NCI-H1694 treated with DMSO at 0.1 percent for 48 hours (cell line): ENCODE measurements at regions not wholly inside any gene's neighbourhood (a gene's known extent, or its start where the extent isn't known, plus 50 kb on each side); places are given as distances from the start of the nearest gene placed in this dataset.
"Not testable (repeated sequence)": the region's sequence is repeated elsewhere in the genome, so short reads cannot be mapped to it uniquely, and the experiment has no call there.

Source experiments
- DNase-seq: peaks from one replicate; lab custom pipeline; 2025; lab: John Stamatoyannopoulos, UW

DNA sequence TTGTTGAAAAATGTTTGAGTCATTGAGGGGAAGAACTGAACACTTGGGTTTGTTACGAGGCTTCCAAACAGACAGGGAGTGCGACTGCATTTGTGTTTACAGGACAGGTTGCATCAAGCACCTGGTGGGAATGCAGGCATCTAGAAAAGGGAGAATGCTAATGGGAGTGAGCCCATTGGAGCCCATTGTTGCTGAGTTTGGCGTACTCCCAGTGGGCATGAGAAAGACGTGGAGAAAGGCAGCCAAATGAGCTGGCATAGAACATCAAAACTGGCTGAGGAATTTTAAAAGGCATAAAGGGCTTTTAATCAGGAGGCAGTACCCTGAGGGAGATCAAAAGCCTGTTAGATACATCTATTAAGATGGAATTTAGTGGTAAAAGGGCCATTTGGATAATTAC lies 171.6 kb upstream of the NPSR1 start:
- DNase-seq = no peak

DNA sequence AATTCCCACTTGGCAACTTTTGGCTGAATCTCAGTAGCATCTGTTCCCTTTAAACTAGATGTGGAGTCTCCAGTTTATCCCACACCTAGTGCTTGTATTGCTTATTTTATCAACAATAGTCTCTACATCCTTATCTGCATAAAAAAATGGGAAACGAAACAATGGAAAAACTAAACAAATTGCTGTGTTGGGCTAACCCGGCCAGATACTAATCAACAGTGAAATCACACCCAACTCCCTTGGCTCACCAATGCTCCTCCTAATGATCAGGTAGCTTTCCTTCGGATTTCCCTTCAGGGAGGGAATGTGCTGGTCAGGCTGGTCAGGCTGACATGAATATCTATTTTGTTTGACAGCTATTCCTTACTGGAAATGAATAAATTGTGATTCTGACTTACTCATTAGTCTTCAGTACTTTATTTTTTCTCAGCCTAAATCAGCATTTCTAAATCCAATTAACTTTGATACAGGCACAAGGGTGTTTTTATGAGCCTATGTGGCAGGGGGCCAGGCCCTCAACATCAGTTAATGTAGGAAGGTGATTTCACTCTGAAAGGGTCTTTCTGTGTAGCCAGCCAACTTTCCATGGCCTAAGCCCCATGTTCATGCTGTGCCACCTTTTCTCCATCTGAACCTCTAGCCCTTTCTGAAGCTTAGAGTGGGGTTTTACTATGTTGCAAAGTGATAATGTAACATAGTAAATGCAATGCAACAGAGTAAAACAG lies 170.5 kb upstream of the NPSR1 start:
- no peak for DNase-seq

DNA sequence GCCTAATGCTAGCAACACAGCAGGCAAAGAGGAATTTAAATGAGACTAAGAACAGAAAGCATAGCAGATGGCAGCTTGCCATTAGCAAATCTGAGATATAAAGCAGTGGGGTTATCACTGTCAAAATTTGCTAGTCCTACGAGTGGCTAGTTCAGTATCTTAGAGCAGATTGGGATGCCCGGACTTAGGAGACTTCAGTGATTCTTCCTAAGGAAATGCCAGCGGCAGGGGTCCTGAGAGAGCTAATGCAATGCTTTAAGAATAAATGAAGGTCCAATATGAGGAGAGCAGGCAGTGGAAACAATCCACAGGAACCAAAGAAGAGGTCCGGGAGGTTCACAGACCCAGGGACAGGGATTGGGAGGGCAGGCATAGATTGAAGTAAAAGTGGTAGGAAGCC lies 169.3 kb upstream of the NPSR1 start:
- no peak for DNase-seq

DNA sequence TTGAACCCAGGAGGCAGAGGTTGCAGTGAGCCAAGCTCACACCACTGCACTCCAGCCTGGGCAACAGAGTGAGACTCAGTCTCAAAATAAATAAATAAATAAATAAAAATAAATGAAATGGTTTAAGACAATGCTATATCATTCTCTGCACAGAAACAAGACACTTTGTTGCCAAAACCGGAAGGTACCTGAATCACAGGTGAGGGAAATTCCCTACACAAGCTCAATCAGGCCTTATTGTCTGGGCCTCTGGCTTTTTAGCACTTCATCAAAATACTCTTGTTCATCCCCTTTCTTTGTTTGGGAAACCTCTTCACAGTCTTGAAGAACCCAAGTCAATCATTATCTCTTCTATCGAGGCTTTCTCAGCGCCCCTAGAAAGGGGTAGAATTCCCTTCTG lies 166.1 kb upstream of the NPSR1 start:
- no peak for DNase-seq

DNA sequence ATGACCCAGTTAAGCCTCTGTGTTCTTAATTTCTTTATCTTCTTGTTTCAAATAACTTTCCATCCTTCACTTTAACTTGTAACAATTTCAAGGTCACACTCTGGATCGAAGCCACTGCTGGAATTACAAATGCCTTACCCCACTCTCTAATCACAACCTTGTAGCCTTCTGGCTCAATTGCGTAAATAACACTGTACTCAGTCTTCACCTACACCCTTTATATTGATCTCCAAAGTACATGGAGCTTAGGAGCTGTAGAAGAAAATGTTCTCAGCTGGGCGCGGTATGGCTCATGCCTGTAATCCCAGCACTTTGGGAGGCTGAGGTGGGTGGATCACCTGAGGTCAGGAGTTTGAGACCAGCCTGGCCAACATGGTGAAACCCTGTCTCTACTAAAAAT lies 164.3 kb upstream of the NPSR1 start:
- DNase-seq = no peak

DNA sequence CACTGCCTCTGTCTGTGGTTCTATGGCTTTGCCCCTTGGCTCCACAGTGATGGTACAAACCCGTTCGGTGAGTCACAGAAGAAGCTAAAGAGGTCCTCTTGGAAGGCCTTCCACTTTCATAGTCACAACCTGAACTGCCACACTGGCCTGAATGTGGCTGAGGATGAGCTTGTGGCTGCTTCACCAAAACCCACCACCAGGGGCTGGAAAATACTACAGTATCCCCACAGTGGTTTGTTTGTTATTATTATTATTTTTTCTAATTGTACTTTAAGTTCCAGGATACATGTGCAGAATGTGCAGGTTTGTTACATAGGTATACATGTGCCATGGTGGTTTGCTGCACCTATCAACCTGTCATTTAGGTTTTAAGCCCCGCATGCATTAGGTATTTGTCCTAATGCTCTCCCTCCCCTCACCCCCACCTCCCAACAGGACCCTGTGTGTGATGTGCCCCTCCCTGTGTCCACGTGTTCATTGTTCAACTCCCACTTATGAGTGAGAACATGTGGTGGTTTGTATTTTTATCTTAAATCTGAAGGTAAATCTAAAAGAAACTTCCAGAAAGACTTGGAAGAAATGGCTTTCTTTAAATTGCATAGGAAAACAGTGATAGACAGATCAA lies 160.8 kb upstream of the NPSR1 start:
- no peak for DNase-seq

DNA sequence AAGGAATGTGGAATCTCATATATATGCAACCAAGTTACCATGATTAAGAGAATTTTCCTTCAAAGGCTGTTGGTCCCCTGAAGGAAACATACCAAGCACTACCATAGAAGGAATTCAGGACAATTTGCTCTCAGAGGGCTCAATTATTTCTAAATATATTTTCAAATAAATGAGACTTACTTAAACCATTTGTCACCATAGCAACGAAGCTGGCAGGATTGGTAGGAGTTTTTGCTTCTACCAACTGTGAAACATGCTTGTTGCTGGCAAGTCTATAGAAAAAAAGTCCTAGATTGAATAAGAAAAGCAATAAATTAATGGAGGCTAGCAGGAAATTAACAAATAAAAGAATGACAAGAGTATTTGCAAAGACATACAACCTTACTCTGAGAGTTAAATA lies 156.9 kb upstream of the NPSR1 start:
- no peak for DNase-seq

DNA sequence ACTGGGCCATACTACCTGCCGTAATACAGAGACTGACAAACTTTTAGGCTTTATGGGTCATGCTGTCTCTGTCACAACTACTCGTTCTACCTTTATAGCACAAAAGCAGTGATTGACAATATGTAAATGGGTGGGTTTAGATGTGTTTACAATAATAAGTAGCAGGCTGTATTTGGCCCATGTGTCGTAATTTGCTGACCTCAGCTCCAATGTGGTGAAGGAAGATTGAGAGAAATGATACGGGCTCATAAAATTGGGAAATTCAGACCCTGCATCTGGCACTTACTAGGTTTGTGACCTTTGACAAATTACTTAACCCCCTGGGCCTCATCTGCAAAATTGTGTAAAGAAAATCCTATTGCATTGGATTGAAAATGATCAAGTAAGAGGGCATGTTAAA lies 150.8 kb upstream of the NPSR1 start:
- DNase-seq = no peak

DNA sequence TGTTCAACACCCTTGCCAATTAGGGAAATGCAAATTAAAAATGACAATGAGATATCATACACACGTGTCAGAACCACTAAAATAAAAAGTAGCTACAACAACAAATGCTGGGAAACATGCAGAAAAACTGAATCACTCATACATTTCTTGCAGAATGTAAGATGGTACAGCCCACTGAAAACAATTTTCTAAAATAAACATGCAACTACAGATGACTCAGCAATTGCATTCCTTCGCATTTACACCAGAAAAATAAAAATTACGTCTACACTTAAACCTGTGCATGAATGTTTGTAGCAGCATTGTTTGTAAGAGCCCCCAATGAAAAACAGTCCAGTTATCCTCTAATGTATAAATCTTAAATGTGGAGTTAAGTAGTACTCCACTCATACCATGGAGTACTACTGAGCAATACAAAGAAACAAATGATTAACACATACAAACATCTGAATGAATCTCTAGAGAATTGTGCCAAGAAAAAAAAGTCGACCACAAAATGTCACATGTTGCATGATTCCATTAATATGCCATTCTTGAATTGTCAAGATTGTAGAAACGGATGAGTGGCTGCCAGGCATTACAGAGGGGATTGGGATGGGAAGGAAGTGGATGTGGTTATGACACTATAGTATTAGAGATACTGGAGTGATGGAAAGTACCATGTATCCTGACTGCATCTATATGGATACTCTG lies 134.6 kb upstream of the NPSR1 start:
- no peak for DNase-seq

DNA sequence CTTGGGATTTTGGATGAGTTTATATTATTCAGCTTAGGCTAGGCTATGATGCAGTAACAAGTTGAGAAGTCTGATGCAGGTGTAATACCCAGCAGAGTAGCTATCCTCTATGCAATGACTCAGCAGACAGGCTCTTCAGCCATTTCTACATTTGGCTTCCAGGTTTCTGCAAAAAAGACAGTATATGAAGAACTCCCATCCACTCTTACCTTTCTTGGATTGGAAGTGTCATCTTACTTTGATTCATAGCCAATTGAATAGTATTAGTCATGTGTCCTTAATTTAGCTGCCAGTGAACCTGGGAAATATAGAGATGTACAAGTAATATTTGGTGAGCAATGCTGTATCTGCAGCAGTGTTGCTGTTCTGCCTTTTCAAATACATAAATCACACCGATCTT lies 127.8 kb upstream of the NPSR1 start:
- DNase-seq = no peak

DNA sequence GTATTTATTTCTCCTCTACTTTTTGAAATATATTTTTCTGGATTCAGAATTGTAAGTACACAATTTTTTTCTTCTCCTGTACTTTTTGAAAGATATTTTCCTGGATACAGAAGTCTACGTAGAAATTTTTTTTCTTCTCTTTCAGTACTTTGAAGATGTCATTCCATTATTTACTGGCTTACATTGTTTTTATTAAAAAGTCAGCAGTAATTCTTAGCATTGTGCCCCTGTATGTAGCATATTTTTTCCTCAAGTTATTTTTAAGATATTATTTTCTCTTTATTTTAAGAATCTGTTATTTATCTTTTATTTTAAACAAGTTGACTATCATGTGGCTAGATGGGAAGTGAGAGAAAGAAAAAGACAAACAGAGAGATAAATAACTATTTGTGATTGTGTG lies 119.0 kb upstream of the NPSR1 start:
- DNase-seq = no peak

DNA sequence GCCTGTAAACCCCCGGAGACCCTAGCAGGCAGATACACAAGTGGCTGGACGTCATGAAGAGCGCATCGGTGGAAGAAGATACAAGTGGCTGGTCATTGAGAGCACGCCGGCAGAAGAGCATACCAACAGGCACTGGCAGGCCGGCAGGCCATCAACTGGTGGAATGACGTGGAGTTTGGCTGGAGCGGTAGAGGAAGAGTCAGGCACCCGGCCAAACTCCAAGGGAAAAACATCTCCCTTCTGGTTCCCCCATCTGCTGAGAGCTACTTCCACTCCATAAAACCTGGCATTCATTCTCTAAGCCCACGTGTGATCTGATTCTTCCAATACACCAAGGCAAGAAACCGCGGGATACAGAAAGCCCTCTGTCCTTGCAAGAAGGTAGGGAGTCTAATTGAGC lies 113.4 kb upstream of the NPSR1 start:
- peak; percentile 96 for DNase-seq

DNA sequence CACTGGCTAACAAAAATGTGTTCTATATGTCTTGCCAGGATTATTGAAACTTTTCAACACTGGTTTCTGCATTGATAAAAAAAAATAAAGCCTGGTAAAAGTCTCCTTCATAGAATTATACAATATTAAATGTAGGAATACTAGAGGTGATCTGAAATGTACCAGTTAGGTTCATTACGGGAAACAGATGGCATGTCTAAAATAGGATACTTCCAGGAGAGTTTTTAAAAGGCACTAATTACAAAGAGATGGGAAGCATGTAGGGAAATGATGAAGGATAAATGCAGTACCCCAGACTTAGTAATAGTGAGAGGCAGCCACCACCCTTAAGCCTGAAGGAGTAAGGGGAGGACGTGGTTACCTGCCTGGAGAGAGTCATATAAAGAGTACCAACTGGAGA lies 107.0 kb upstream of the NPSR1 start:
- DNase-seq = no peak

DNA sequence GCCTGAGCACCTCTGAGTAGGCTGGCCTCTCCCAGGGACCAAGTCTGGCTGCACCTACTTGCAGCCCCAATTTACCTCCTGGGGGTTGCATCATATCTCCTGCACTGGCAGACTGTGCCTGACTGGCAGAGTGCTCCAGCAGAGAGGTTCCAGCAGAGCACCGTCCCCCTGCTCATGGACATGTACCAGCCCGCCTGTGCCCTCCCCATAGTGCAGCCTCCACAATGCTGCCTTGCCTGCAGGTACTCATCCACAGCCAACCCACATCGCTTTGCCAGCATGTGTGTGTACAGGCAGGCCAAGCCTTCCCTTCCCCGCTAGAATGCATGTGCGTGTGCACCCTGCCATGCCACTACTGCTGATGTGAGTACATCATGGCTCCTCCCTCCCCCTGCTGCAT lies 105.5 kb upstream of the NPSR1 start:
- DNase-seq = no peak

DNA sequence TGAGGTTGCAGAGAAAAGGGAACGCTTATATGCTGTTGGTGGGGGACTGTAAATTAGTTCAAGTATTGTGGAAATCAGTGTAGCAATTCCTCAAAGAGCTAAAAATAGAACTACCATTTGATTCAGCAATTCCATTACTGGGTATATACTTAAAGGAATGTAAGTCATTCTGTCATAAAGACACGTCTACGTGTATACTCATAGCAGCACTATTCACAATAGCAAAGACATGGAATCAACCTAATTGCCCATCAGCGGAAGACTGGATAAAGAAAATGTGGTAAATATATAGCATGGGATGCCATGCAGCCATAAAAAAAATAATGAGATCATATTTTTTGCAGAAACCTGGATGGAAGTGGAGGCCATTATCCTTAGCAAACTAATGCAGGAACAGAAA lies 100.0 kb upstream of the NPSR1 start:
- DNase-seq = no peak

DNA sequence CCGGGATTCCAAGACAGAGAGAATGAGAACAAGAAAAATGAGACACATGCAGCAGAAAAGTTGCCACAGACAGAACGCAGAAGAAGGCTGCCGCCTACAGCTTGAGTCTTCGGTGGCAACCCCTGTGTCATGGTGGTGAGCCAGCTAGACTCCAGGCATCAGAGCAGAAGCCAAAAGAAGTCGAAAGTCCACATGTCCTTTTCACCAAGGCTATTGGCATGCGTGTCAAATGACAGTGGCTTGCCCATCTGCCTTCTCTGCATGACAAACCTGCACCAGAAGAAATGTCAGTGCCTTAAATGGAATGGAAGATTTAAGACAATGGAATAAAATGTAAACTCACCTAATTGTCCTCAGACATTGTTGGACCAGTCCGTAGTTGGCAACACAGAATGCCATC lies 93.9 kb upstream of the NPSR1 start:
- DNase-seq = no peak

DNA sequence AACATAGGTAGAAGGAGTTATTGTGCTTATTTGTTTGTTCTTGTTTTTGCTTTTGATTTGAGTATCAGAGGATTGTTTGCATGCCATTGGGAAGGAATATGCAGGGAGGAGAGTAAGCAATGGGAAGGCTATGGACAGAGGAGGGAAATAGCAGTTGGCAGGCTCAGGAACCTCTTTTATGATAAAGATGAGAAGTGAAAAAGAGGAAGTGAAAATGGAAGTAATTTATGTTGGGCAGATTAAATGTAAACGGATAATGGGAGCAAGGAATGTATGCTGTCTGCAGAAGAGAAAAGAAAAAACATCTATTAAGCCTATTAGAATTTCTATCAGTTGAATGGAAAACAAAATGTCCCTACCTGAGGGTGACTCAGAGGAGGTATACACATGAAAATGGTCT lies 90.1 kb upstream of the NPSR1 start:
- DNase-seq = no peak

DNA sequence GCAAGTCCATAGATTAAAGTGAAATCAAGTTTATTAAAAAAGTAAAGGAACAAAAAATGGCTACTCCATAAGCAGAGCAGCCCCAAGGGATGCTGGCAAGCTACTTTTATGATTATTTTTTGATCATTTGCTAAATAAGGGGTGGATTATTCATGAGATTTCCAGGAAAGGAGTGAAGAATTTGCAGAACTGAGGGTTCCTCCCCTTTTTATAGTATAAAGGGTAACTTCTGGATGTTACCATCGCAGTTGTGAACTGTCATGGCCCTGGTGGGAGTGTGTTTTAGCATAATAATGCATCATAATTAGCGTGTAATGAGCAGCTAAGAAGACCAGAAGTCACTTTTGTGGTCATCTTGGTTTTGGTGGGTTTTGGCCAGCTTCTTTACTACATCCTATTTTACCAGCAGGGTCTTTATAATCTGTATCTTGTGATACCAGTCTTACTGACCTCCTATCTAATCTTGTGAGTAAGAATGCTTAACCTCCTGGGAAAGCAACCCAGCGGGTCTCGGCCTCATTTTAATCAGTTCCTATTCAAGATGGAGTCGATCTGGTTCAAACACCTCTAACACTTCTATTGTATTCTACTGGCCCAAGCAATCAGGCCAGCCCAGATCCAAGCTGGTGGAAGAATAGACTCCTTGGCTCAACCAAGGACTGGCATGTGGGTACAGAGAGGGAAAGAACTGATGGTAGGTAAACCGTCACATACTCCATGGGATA lies 87.9 kb upstream of the NPSR1 start:
- no peak for DNase-seq

DNA sequence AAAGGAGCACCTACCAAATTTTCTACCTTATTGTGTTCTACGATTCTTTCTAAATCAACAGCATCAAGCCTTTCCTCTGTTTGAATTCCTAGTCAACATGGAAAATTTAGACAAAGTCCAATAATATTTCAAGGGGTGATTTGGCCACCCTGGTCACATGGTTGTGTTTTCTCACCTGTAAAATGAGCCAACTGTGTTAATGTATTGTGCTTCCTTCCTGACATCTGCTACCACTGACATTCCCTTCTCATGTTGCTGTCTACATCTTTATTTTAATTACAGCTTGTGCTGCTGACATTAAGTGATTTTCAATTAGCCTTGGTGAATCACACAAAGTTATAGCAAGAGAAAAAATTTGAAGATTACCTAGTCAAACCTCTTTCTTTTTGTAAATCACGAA lies 83.0 kb upstream of the NPSR1 start:
- no peak for DNase-seq

DNA sequence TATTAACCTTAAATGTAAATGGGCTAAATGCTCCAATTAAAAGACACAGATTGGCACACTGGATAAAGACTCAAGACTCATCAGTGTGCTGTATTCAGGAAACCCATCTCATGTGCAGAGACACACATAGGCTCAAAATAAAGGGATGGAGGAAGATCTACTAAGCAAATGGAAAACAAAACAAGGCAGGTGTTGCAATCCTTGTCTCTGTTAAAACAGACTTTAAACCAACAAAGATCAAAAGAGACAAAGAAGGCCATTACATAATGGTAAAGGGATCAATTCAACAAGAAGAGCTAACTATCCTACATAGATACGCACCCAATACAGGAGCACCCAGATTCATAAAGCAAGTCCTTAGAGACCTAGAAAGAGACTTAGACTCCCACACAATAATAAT lies 80.1 kb upstream of the NPSR1 start:
- not testable (repeated sequence) for DNase-seq

DNA sequence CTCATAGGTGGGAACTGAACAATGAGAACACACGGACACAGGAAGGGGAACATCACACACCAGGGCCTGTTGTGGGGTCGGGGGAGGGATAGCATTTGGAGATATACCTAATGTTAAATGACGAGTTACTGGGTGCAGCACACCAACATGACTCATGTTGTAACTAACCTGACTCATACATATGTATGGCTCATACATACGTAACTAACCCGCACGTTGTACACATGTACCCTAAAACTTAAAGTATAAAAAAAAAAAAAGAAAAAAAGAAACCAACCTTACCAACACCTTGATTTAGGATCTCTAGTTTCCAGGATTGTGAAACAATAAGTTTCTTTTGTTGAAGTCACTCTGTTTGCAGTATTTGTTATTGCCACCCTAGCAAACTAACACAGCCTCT lies 76.3 kb upstream of the NPSR1 start:
- DNase-seq = not testable (repeated sequence)

DNA sequence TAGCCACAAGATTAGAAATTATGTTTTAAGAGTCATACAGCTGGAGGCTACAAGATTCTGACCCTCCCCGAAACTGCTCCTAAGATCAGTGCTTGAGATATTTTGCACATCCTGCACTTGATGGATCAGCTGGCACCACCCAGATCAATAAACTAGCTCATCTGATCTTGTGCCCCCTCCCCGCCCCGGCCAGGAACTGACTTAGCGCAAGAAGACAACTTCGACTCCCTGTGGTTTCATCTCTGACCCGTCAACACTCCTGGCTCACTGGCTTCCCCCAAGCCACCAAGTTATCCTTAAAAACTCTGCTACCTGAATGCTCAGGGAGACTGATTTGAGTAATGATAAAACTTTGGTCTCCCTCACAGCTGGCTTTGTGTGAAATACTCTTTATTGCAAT lies 73.5 kb upstream of the NPSR1 start:
- no peak for DNase-seq

DNA sequence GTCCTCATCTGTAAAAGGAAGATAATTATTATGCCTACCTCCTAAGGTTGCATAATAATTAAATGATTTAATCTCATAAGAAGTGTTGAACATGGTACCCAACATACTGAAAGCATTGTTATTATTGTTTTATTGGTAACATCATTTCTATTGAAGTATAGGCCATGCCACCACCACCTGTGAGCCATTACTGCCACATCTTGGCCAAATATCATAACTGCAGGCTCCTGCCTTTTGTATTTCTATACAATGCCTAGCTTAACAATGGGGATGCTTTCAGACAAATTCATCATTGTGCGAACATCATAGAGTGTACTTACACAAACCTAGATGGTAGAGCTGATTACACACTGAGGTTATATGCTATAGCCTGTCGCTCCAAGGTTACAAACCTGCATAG lies 61.1 kb upstream of the NPSR1 start:
- peak; percentile 20 for DNase-seq
